MCF 10A (cell line): ENCODE measurements at regions not wholly inside any gene's neighbourhood (a gene's known extent, or its start where the extent isn't known, plus 50 kb on each side); places are given as distances from the start of the nearest gene placed in this dataset.

Source experiments
- BruUV-seq: library from RNA; stranded (reverse); fragments of 400-500 nt; replicated peaks from 2 replicates; lab custom pipeline; 2021; lab: Mats Ljungman, UMichigan
- CTCF ChIA-PET: fragments of 300-600 bp; sonication (Branson Sonifier 250); formaldehyde crosslinking; extraction: SDS; loops from one replicate; lab custom pipeline; 2021; ENCODE audit warnings: antibody characterized with exemption, inconsistent platforms; lab: Yijun Ruan, JAX
- POLR2A ChIA-PET: fragments of 300-600, 350-650 bp; sonication (Branson Sonifier 250); formaldehyde crosslinking; extraction: SDS; loops from one replicate; lab custom pipeline; 2020; ENCODE audit warnings: antibody characterized with exemption, inconsistent platforms; lab: Yijun Ruan, JAX
- DNase-seq: peaks from one replicate; pipeline ENCODE4 v3.0.0-alpha.2; 2018; ENCODE audit not compliant: unreplicated experiment
- H3K27ac Mint-ChIP-seq: one replicate; pipeline ENCODE4 v1.8.0; 2022; ENCODE audit warnings: mild to moderate bottlenecking, low read depth, mixed read lengths; ENCODE audit not compliant: unreplicated experiment
- H3K27me3 Mint-ChIP-seq: one replicate; pipeline ENCODE4 v1.8.0; 2022; ENCODE audit warnings: mixed read lengths; ENCODE audit not compliant: insufficient read depth, unreplicated experiment
- H3K36me3 Mint-ChIP-seq: one replicate; pipeline ENCODE4 v1.8.0; 2022; ENCODE audit warnings: mild to moderate bottlenecking, moderate library complexity, mixed read lengths; ENCODE audit not compliant: insufficient read depth, unreplicated experiment
- H3K4me1 Mint-ChIP-seq: one replicate; pipeline ENCODE4 v1.8.0; 2022; ENCODE audit warnings: mixed read lengths; ENCODE audit not compliant: insufficient read depth, unreplicated experiment
- H3K4me3 Mint-ChIP-seq: one replicate; pipeline ENCODE4 v1.8.0; 2022; ENCODE audit warnings: mild to moderate bottlenecking, moderate library complexity, mixed read lengths; ENCODE audit not compliant: unreplicated experiment
- H3K9me3 Mint-ChIP-seq: one replicate; pipeline ENCODE4 v1.8.0; 2022; ENCODE audit warnings: mixed read lengths; ENCODE audit not compliant: unreplicated experiment
- CTCF ChIP-seq: fragments of 200-600 bp; IDR thresholded peaks from one replicate; pipeline ENCODE4 v1.8.0; 2022; ENCODE audit warnings: antibody characterized with exemption, mild to moderate bottlenecking; ENCODE audit not compliant: unreplicated experiment
- intact Hi-C: fragments of 100-400 bp; cut with micrococcal nuclease; formaldehyde crosslinking; loops from 2 replicates; pipeline ENCODE4 v1.14.1; 2022

- ChIA-PET POLR2A (no interaction called here), CTCF (no interaction called here)
- Mint-ChIP-seq H3K36me3 (no peaks in the 10 kb centered on the region), H3K4me3 (no peak overlapping the region), H3K9me3 (peaks cover 38% of the 10 kb centered on the region), H3K27me3 (no peaks in the 10 kb centered on the region), H3K4me1 (no peaks in the 10 kb centered on the region), H3K27ac (no peak overlapping the region)
- no peak for TF ChIP-seq CTCF
- no peak for DNase-seq
- intact Hi-C loops, result no loop called here
- no TSS peak for BruUV-seq
These were observed 66.6 kb upstream of the OPCML start for GRCh38 chr11:133598906-133599305.

- ChIA-PET CTCF (no interaction called here), POLR2A (no interaction called here)
- Mint-ChIP-seq H3K9me3 (peaks cover 52% of the 10 kb centered on the region), H3K4me1 (no peaks in the 10 kb centered on the region), H3K27me3 (no peaks in the 10 kb centered on the region), H3K36me3 (no peaks in the 10 kb centered on the region), H3K4me3 (no peak overlapping the region), H3K27ac (no peak overlapping the region)
- intact Hi-C loops, result no loop called here
- no peak for TF ChIP-seq CTCF
- no TSS peak for BruUV-seq
- DNase-seq, result no peak
These were observed 64.9 kb upstream of the OPCML start for GRCh38 chr11:133597236-133597635.

- TF ChIP-seq CTCF, result no peak
- ChIA-PET POLR2A (no interaction called here), CTCF (no interaction called here)
- H3K9me3 Mint-ChIP-seq, result peaks cover 43% of the 10 kb centered on the region
- no peak overlapping the region for H3K27ac Mint-ChIP-seq
- H3K4me1 Mint-ChIP-seq, result no peaks in the 10 kb centered on the region
- BruUV-seq, result no TSS peak
- H3K4me3 Mint-ChIP-seq, result no peak overlapping the region
- H3K36me3 Mint-ChIP-seq, result no peaks in the 10 kb centered on the region
- H3K27me3 Mint-ChIP-seq, result no peaks in the 10 kb centered on the region
- intact Hi-C loops, result no loop called here
- DNase-seq, result no peak
These were observed 63.8 kb upstream of the OPCML start for GRCh38 chr11:133595998-133596590.

GRCh38 chr11:133593036-133593435, 60.7 kb upstream of the OPCML start:
- H3K27me3 Mint-ChIP-seq, result no peaks in the 10 kb centered on the region
- intact Hi-C loops, result no loop called here
- no peaks in the 10 kb centered on the region for H3K4me1 Mint-ChIP-seq
- TF ChIP-seq CTCF, result no peak
- CTCF ChIA-PET, result no interaction called here
- H3K4me3 Mint-ChIP-seq, result no peak overlapping the region
- POLR2A ChIA-PET, result no interaction called here
- H3K9me3 Mint-ChIP-seq, result peaks cover 39% of the 10 kb centered on the region
- no peak overlapping the region for H3K27ac Mint-ChIP-seq
- no peak for DNase-seq
- BruUV-seq, result no TSS peak
- H3K36me3 Mint-ChIP-seq, result no peaks in the 10 kb centered on the region
